ENCODE measurements at regions not wholly inside any gene's neighbourhood (a gene's known extent, or its start where the extent isn't known, plus 50 kb on each side); places are given as distances from the start of the nearest gene placed in this dataset.

- peaks cover 0 to 2% of the 10 kb centered on the region in 2 experiments for H3K36me3 ChIP-seq (ENCODE audit: control insufficient read depth in 1 of 2, insufficient read depth in 2 of 2, low read length in 2 of 2)
- no peaks in the 10 kb centered on the region for H3K27me3 ChIP-seq (ENCODE audit: insufficient read depth, low read length)
- no peak overlapping the region for H4K12ac ChIP-seq (ENCODE audit: low read depth, low read length)
- H3K4ac ChIP-seq (ENCODE audit: low read depth, low read length), result no peak overlapping the region
- H4K8ac ChIP-seq (ENCODE audit: low read depth, low read length), result no peak overlapping the region
- no peak overlapping the region for H3K23ac ChIP-seq (ENCODE audit: low read length)
- no peak overlapping the region for H2BK5ac ChIP-seq (ENCODE audit: low read depth, low read length, poor library complexity)
- no peak overlapping the region for H2AK5ac ChIP-seq (ENCODE audit: low read length)
- no peak overlapping the region for H3K18ac ChIP-seq (ENCODE audit: low read length)
- no peak overlapping the region for H3K27ac ChIP-seq (ENCODE audit: low read depth, low read length)
- no CpG with 5 or more reads among the region's 5 CpGs for whole genome bisulfite sequencing (ENCODE audit: extremely low coverage, insufficient coverage, insufficient read length)
- no peak overlapping the region for H3K9ac ChIP-seq (ENCODE audit: low read length)
- peak; percentile 97 for DNase-seq
- no peak overlapping the region for H2BK12ac ChIP-seq (ENCODE audit: low read length)
- no peak overlapping the region for H3K4me3 ChIP-seq (ENCODE audit: low read depth, low read length)
- no peaks in the 10 kb centered on the region for H3K79me1 ChIP-seq (ENCODE audit: low read length)
- H2BK120ac ChIP-seq (ENCODE audit: insufficient read depth, low read length, poor library complexity), result no peak overlapping the region
- H3K14ac ChIP-seq (ENCODE audit: low read length), result no peak overlapping the region
- no peak overlapping the region for H2AFZ ChIP-seq (ENCODE audit: insufficient read depth, low read length, poor library complexity)
- no peaks in the 10 kb centered on the region for H3K9me3 ChIP-seq (ENCODE audit: insufficient read depth, low read depth, low read length)
- peaks cover 0 to 1% of the 10 kb centered on the region in 2 experiments for H3K4me1 ChIP-seq (ENCODE audit: control insufficient read depth in 1 of 2, insufficient read depth in 2 of 2, low read length in 2 of 2)
- peaks cover 1% of the 10 kb centered on the region for H3K79me2 ChIP-seq (ENCODE audit: control insufficient read depth, insufficient read depth, low read length, poor library complexity)
- H4K91ac ChIP-seq (ENCODE audit: low read depth, low read length), result no peak overlapping the region
- no peak overlapping the region for H3K4me2 ChIP-seq (ENCODE audit: low read length)
Observed at GRCh38 chr3:11706604-11707003, 62.9 kb upstream of the VGLL4 start.

DNA sequence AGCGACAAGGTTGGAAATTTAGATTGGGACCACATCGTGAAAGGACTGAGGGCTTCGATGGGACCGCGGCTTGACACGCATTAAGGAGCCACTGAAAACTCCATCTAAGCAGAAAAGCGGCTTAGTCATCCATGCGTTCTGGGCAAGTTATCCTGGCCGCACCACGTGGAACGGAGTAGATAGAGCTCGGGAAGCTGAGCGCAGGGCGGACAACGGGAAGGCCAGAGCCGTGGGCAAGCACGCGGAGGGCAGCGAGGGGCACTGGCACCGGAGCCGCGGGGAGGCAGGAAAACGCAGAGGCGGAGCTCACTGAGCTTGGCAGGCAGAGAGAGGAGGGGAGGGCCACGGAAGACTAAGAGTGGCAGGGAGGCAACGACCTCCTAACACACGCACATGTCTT lies 61.3 kb upstream of the VGLL4 start:
- WGBS (ENCODE audit: extremely low coverage, insufficient coverage, insufficient read length), result no CpG with 5 or more reads among the region's 27 CpGs
- Histone ChIP-seq H2AFZ (ENCODE audit: insufficient read depth, low read length, poor library complexity) (no peak overlapping the region), H2BK5ac (ENCODE audit: low read depth, low read length, poor library complexity) (no peak overlapping the region), H3K23ac (ENCODE audit: low read length) (no peak overlapping the region), H3K18ac (ENCODE audit: low read length) (peak overlapping the region; percentile 6), H3K4me2 (ENCODE audit: low read length) (no peak overlapping the region), H4K12ac (ENCODE audit: low read depth, low read length) (no peak overlapping the region), H3K79me2 (ENCODE audit: control insufficient read depth, insufficient read depth, low read length, poor library complexity) (peaks cover 1% of the 10 kb centered on the region), H4K91ac (ENCODE audit: low read depth, low read length) (no peak overlapping the region), H3K27me3 (ENCODE audit: insufficient read depth, low read length) (no peaks in the 10 kb centered on the region), H2BK12ac (ENCODE audit: low read length) (no peak overlapping the region), H3K9ac (ENCODE audit: low read length) (no peak overlapping the region), H2AK5ac (ENCODE audit: low read length) (no peak overlapping the region), H3K36me3 (ENCODE audit: control insufficient read depth in 1 of 2, insufficient read depth in 2 of 2, low read length in 2 of 2) (peaks cover 5 to 7% of the 10 kb centered on the region in 2 experiments), H2BK120ac (ENCODE audit: insufficient read depth, low read length, poor library complexity) (no peak overlapping the region), H3K27ac (ENCODE audit: low read depth, low read length) (no peak overlapping the region), H3K4me3 (ENCODE audit: low read depth, low read length) (no peak overlapping the region), H3K4me1 (ENCODE audit: control insufficient read depth in 1 of 2, insufficient read depth in 2 of 2, low read length in 2 of 2) (peaks cover 0 to 1% of the 10 kb centered on the region in 2 experiments), H4K8ac (ENCODE audit: low read depth, low read length) (no peak overlapping the region), H3K79me1 (ENCODE audit: low read length) (no peaks in the 10 kb centered on the region), H3K9me3 (ENCODE audit: insufficient read depth, low read depth, low read length) (no peaks in the 10 kb centered on the region), H3K14ac (ENCODE audit: low read length) (no peak overlapping the region), H3K4ac (ENCODE audit: low read depth, low read length) (peak overlapping the region; percentile 18)
- DNase-seq, result no peak

DNA sequence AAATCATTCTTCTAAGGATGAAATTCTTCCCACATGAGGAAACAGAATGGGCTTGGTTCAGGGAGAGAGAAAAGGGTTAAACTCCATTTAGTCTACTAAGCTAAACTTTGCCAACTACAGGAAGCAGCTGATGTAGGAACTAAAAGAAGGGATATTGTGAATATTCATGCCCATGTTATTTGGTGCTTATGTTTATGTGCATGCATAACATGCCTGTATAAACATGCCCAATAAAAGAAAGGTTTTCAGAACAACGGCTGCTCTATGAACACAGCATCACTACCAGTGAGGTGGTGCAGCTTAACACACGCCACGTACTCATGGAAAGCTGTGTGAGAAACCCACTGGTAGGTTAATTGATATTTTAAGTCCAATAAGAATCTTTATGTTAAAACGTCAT lies 59.4 kb upstream of the VGLL4 start:
- Histone ChIP-seq H2AK5ac (ENCODE audit: low read length) (no peak overlapping the region), H3K4me3 (ENCODE audit: low read depth, low read length) (no peak overlapping the region), H3K14ac (ENCODE audit: low read length) (no peak overlapping the region), H2AFZ (ENCODE audit: insufficient read depth, low read length, poor library complexity) (no peak overlapping the region), H4K8ac (ENCODE audit: low read depth, low read length) (no peak overlapping the region), H3K79me2 (ENCODE audit: control insufficient read depth, insufficient read depth, low read length, poor library complexity) (no peaks in the 10 kb centered on the region), H3K27ac (ENCODE audit: low read depth, low read length) (no peak overlapping the region), H2BK5ac (ENCODE audit: low read depth, low read length, poor library complexity) (no peak overlapping the region), H3K9me3 (ENCODE audit: insufficient read depth, low read depth, low read length) (no peaks in the 10 kb centered on the region), H3K9ac (ENCODE audit: low read length) (no peak overlapping the region), H2BK120ac (ENCODE audit: insufficient read depth, low read length, poor library complexity) (no peak overlapping the region), H3K4me2 (ENCODE audit: low read length) (no peak overlapping the region), H2BK12ac (ENCODE audit: low read length) (no peak overlapping the region), H3K27me3 (ENCODE audit: insufficient read depth, low read length) (no peaks in the 10 kb centered on the region), H4K91ac (ENCODE audit: low read depth, low read length) (no peak overlapping the region), H4K12ac (ENCODE audit: low read depth, low read length) (no peak overlapping the region), H3K4ac (ENCODE audit: low read depth, low read length) (no peak overlapping the region), H3K36me3 (ENCODE audit: control insufficient read depth in 1 of 2, insufficient read depth in 2 of 2, low read length in 2 of 2) (peaks cover 4 to 7% of the 10 kb centered on the region in 2 experiments), H3K79me1 (ENCODE audit: low read length) (no peaks in the 10 kb centered on the region), H3K23ac (ENCODE audit: low read length) (no peak overlapping the region), H3K18ac (ENCODE audit: low read length) (no peak overlapping the region), H3K4me1 (ENCODE audit: control insufficient read depth in 1 of 2, insufficient read depth in 2 of 2, low read length in 2 of 2) (no peaks in the 10 kb centered on the region)
- no CpG with 5 or more reads among the region's 4 CpGs for WGBS (ENCODE audit: extremely low coverage, insufficient coverage, insufficient read length)
- no peak for DNase-seq

GRCh38 chr3:11699083-11699427 lies 55.3 kb upstream of the VGLL4 start:
- Histone ChIP-seq H3K27me3 (ENCODE audit: insufficient read depth, low read length) (no peaks in the 10 kb centered on the region), H4K12ac (ENCODE audit: low read depth, low read length) (no peak overlapping the region), H3K36me3 (ENCODE audit: control insufficient read depth in 1 of 2, insufficient read depth in 2 of 2, low read length in 2 of 2) (peaks cover 4 to 7% of the 10 kb centered on the region in 2 experiments), H3K9ac (ENCODE audit: low read length) (no peak overlapping the region), H2BK120ac (ENCODE audit: insufficient read depth, low read length, poor library complexity) (no peak overlapping the region), H4K91ac (ENCODE audit: low read depth, low read length) (no peak overlapping the region), H3K18ac (ENCODE audit: low read length) (no peak overlapping the region), H3K79me2 (ENCODE audit: control insufficient read depth, insufficient read depth, low read length, poor library complexity) (no peaks in the 10 kb centered on the region), H3K9me3 (ENCODE audit: insufficient read depth, low read depth, low read length) (no peaks in the 10 kb centered on the region), H3K4me2 (ENCODE audit: low read length) (no peak overlapping the region), H3K27ac (ENCODE audit: low read depth, low read length) (no peak overlapping the region), H3K14ac (ENCODE audit: low read length) (no peak overlapping the region), H3K79me1 (ENCODE audit: low read length) (no peaks in the 10 kb centered on the region), H2AFZ (ENCODE audit: insufficient read depth, low read length, poor library complexity) (no peak overlapping the region), H3K4me1 (ENCODE audit: control insufficient read depth in 1 of 2, insufficient read depth in 2 of 2, low read length in 2 of 2) (no peaks in the 10 kb centered on the region), H3K23ac (ENCODE audit: low read length) (no peak overlapping the region), H2BK12ac (ENCODE audit: low read length) (no peak overlapping the region), H4K8ac (ENCODE audit: low read depth, low read length) (no peak overlapping the region), H2BK5ac (ENCODE audit: low read depth, low read length, poor library complexity) (no peak overlapping the region), H3K4ac (ENCODE audit: low read depth, low read length) (no peak overlapping the region), H2AK5ac (ENCODE audit: low read length) (no peak overlapping the region), H3K4me3 (ENCODE audit: low read depth, low read length) (no peak overlapping the region)
- peak; percentile 25 to 78 for DNase-seq
- no CpG with 5 or more reads among the region's 2 CpGs for WGBS (ENCODE audit: extremely low coverage, insufficient coverage, insufficient read length)
